ENCODE measurements at regions not wholly inside any gene's neighbourhood (a gene's known extent, or its start where the extent isn't known, plus 50 kb on each side); places are given as distances from the start of the nearest gene placed in this dataset.

GRCh38 chr1:217373761-217374701, 256.9 kb downstream of the GPATCH2 start:
- DNase-seq = no peak

- no peak for DNase-seq
These were observed 258.6 kb downstream of the GPATCH2 start for GRCh38 chr1:217372049-217372970.

GRCh38 chr1:217370757-217371156, 260.1 kb downstream of the GPATCH2 start:
- DNase-seq = no peak

GRCh38 chr1:217369996-217370551, 260.8 kb downstream of the GPATCH2 start:
- DNase-seq = no peak

GRCh38 chr1:217369271-217369981, 261.5 kb downstream of the GPATCH2 start:
- no peak for DNase-seq

- DNase-seq = no peak
These were observed 266.7 kb downstream of the GPATCH2 start for GRCh38 chr1:217364220-217364619.

- DNase-seq = no peak
These were observed 267.6 kb downstream of the GPATCH2 start for GRCh38 chr1:217363319-217363718.

- no peak for DNase-seq
These were observed 270.4 kb downstream of the GPATCH2 start for GRCh38 chr1:217360510-217360909.

- no peak for DNase-seq
These were observed 276.0 kb downstream of the GPATCH2 start for GRCh38 chr1:217354895-217355294.

- DNase-seq = no peak
These were observed 281.8 kb downstream of the GPATCH2 start for GRCh38 chr1:217348960-217349664.

- no peak for DNase-seq
These were observed 286.2 kb downstream of the GPATCH2 start for GRCh38 chr1:217344712-217345111.

GRCh38 chr1:217343907-217344306, 287.0 kb downstream of the GPATCH2 start:
- DNase-seq = no peak

GRCh38 chr1:217342105-217342504, 288.8 kb downstream of the GPATCH2 start:
- DNase-seq = no peak

GRCh38 chr1:217336724-217337123, 294.2 kb downstream of the GPATCH2 start:
- DNase-seq = no peak

- DNase-seq = peak in 11 of 56 donors; percentile 0 to 60 (median 7)
These were observed 297.0 kb downstream of the GPATCH2 start for GRCh38 chr1:217333939-217334338.

- peak in 3 of 56 donors; percentile 2 to 7 (median 2) for DNase-seq
These were observed 298.3 kb downstream of the GPATCH2 start for GRCh38 chr1:217332431-217333065.

- no peak for DNase-seq
These were observed 299.2 kb downstream of the GPATCH2 start for GRCh38 chr1:217331698-217332097.

GRCh38 chr1:217327901-217328300, 303.0 kb downstream of the GPATCH2 start:
- no peak for DNase-seq

GRCh38 chr1:217322834-217323233, 308.1 kb downstream of the GPATCH2 start:
- DNase-seq = peak in 4 of 56 donors; percentile 2 to 12 (median 4)

- no peak for DNase-seq
These were observed 315.5 kb downstream of the GPATCH2 start for GRCh38 chr1:217315346-217315745.

Data from amygdala (tissue), 56 donors.